Muscle of arm (tissue), 1 donor: ENCODE measurements at regions not wholly inside any gene's neighbourhood (a gene's known extent, or its start where the extent isn't known, plus 50 kb on each side); places are given as distances from the start of the nearest gene placed in this dataset.
"Not testable (repeated sequence)": the region's sequence is repeated elsewhere in the genome, so short reads cannot be mapped to it uniquely, and the experiment has no call there.

Experiments used
- DNase-seq: peaks from one replicate; pipeline ENCODE4 v3.0.0-alpha.2; 2013

GRCh38 chr1:14392161-14392858, 206.2 kb upstream of the KAZN start:
- no peak for DNase-seq

GRCh38 chr1:14392859-14393365, 205.6 kb upstream of the KAZN start:
- DNase-seq: no peak

DNA sequence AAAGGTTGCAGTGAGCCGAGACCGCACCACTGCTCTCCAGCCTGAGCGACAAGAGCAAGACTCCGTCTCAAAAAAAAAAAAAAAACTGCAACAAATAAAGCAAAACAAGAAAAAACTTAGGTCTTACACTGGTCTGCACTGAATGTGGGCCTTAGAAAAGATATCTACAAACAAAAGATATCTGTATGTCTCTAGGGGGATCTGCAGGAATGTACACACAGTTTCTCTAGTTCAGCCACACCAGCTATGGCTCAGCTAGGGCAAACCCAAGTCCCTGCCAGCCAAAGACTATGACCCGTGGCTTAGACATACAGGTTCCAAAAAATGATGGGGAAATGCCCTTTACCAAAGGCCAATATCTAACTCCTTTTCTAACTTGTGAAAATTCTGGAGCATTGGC, 202.4 kb upstream of the KAZN start:
- no peak for DNase-seq

GRCh38 chr1:14403961-14404645, 194.4 kb upstream of the KAZN start:
- DNase-seq: no peak

GRCh38 chr1:14404862-14405301, 193.6 kb upstream of the KAZN start:
- DNase-seq: no peak

- no peak for DNase-seq
Measured at GRCh38 chr1:14412235-14412634, 186.2 kb upstream of the KAZN start.

DNA sequence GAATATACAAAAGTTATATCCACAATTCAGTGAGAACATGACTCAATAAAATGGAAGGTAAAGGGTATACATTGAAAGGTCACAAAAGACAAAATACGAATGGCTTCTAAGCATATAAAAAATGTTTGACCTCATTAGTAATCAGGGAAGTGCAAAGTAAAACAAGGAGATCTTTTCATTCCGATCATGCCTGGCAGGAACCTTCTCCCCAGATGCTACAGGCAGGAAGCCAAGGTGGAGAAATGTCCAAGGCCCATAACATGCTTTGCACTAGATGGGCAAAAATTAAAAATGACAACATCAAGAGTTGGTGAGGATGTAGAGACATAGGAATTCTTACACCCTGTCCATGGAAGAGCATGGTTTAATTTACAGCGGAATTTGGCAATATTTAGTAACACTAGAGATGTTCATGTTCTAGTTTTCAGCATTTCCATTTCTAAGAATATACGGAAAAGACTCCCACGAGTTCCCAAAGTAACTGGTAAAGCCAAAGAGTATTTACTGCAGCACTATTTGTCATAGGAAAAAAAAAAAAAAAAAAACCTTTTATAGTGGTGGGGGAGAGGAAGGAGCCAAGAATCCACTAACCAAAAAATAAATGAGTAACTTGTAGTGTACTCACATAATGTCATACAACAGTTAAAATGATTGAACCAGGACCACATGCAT, 184.5 kb upstream of the KAZN start:
- DNase-seq: peak; percentile 21

GRCh38 chr1:14415396-14415795, 183.1 kb upstream of the KAZN start:
- DNase-seq: no peak

DNA sequence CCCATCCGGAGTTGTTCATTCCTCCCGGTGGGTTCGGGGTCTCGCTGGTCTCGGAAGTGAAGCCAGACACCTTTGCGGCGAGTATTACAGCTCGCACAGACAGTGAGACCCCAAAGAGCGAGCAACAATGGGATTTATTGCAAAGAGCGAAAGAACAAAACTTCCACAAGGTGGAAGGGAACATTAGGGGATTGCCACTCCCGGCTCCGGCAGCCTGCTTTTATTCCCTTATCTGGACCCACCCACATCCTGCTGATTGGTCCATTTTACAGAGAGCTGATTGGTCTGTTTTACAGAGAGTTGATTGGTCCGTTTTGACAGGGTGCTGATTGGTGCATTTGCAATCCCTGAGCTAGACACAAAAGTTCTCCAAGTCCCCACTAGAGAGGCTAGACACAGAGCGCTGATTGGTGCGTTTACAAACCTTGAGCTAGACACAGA, 178.7 kb upstream of the KAZN start:
- DNase-seq: not testable (repeated sequence)

DNA sequence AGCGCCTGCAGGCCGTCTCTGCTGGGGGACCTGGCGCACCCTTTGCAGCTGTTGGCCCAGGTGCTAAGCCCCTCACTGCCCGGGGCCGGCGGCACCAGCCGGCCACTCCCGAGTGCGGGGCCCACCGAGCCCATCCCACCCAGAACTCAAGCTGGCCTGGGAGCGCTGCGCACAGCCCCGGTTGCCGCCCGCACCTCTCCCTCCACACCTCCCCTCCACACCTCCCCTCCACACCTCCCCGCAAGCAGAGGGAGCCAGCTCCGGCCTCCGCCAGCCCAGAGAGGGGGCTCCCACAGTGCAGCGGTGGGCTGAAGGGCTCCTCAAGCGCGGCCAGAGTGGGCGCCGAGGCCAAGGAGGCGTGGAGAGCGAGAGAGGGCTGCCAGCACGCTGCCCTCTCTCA, 177.8 kb upstream of the KAZN start:
- DNase-seq: no peak

DNA sequence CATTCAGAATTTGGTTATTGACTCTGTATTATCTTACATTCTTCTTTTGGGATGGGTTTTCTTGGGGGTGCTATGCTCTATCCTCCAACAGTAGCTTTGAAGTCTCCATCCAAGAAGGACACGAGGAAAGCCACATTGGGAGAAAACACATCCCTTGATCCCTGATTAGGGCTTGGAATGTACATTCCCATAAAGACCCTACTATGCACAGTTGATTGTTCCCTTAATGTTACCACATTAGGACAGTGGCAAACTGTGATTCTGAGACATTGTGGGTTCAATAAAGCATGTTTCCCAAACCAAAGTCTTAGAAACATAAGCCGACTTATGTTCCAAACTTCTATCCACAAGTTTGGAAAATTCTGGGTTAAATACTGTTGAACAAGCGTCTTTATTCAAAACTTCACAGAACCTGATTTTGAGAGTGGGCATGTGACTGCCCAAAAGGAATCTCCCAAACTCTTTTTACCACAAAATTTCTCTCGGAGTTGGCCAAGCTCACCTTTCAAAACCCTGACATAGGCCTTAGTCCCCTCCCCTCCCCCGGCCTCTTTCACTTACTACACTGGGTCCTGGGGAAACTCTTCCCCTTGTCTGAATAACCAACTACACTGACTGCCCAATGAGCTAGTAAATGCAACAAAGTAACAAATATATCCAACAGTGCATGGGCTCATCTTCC, 177.0 kb upstream of the KAZN start:
- no peak for DNase-seq

GRCh38 chr1:14421977-14422609, 176.4 kb upstream of the KAZN start:
- no peak for DNase-seq

GRCh38 chr1:14424325-14425002, 174.0 kb upstream of the KAZN start:
- DNase-seq: no peak

DNA sequence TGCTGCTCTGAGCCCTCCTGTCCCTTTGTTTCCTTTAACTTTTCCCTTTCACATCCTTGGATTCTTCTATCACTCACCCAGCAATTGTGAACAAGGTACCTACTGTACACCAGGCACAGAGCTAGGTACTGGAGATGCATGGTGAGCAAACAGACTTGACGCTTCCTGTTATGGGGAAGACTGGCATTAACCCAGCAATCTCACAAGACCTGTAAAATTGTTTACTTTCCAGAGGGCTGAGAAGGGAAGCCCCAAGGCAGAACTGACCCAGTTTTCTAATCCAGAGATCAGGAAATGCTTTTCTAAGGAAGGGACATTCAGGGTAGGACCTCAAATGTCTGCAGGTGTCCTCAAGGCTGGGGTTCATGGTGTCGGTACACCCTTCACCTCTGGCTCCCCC, 171.6 kb upstream of the KAZN start:
- no peak for DNase-seq

DNA sequence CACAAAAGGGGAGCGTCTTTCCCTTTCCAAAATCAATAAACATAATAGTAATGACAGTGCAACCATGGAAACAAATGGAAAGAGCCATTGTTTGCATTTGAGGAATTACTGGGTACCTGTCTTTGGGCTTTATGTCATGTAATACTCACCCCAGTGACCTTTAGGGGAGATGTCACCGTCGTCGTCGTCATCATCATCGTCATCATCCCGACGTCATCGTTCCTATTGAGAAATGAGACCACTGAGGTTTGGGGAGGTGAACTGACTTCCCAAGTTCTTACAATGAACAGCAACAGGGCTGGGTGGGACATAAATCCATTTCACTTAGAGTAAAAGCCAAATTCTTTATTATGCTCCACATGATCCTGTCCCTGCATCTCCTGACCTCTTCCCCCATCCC, 168.9 kb upstream of the KAZN start:
- no peak for DNase-seq

GRCh38 chr1:14432728-14433127, 165.8 kb upstream of the KAZN start:
- DNase-seq: not testable (repeated sequence)

- DNase-seq: no peak
Measured at GRCh38 chr1:14435368-14436023, 163.0 kb upstream of the KAZN start.

GRCh38 chr1:14437417-14437918, 161.0 kb upstream of the KAZN start:
- DNase-seq: no peak

GRCh38 chr1:14438127-14438769, 160.2 kb upstream of the KAZN start:
- DNase-seq: no peak

- no peak for DNase-seq
Measured at GRCh38 chr1:14439015-14439414, 159.5 kb upstream of the KAZN start.
